ENCODE measurements at regions not wholly inside any gene's neighbourhood (a gene's known extent, or its start where the extent isn't known, plus 50 kb on each side); places are given as distances from the start of the nearest gene placed in this dataset.

DNA sequence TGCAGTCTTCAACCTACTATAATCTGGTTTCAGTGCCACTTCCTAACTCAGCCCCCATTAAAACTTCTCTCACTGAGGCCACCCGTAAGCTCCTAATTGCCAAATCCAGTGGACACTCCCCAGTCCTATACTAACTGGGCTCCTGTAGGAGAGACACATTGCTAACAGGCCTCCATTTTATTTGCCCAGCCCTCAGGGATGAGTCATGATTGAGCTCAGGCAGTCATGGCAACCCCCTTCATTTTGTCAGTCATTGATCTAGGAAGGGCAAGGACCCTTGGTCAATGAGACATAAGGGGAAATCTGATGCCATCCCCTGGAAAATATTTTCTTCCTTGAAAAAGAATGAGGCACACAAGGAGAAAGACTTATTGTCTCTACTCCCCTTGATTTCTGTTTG lies 70.1 kb upstream of the HIF1A start:
- DNase-seq: no peak

DNA sequence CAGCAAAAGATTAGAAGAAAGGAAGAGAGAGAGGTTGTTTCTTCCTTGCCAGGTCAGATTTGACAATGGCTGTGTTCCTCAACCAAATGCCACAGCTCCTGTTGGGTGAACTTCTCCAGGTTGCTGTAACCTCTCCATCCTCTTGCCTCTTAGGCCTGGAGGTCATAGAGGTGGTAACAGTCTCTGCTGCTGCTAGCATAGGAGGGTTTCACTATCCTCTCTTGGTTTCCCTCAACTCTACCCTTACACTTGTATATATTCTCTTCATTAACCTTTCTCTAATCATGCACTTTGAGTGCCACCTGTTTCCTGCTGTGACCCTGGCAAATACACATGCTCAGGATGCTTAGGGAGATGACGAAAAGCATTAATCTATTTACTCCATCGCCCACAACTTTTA lies 67.7 kb upstream of the HIF1A start:
- DNase-seq: no peak

- DNase-seq: no peak
These were observed 67.1 kb upstream of the HIF1A start for GRCh38 chr14:61628016-61628725.

GRCh38 chr14:61630399-61631044 lies 64.8 kb upstream of the HIF1A start:
- DNase-seq: no peak

DNA sequence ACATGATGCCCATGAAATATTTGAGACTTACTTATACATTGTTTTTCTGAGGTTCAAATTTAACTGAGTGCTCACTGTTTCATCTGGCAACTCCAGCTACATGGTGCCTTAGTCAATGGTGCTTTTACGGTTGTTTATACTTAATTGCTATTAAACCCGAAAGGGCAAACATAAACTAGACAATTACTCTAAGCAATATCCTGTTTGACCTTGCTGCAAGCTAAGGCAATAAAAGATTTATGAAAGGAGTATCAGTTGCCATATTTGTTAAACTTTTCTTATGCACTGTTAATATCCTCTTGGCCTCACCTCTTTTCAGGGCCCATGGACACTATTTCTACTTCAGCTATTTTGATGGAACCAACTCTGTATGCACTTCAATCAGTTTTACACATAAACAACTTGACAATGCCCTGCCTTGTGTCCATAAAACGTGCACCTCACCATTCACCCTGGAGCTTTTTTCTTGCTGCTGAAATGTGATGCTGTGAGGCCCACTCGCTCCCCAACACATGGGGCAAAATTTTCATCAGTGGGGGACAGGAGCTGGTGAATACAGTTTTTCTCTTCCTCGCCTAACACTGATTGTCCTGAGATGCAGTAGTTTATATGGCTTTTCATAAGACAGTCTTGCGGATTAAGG lies 64.1 kb upstream of the HIF1A start:
- DNase-seq: no peak

- no peak for DNase-seq
These were observed 62.9 kb upstream of the HIF1A start for GRCh38 chr14:61632401-61632800.

DNA sequence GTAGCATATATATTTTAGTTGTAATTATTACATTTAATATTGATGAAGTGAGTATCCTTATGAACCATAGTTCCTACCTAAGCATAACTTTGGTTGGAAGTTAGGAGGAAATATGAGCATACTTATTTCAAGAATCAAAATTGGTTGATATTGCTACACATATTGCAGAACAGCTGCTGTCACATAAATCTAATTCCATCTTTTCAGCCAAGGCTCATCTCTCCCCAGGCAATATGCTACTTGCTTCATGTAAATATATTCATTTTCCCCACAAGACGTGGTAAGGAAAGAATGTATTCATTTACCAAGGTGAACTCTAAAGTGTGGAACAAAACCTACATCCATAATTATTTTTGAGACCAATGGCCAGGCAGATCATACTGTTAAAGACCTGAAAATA lies 62.5 kb upstream of the HIF1A start:
- DNase-seq: no peak

DNA sequence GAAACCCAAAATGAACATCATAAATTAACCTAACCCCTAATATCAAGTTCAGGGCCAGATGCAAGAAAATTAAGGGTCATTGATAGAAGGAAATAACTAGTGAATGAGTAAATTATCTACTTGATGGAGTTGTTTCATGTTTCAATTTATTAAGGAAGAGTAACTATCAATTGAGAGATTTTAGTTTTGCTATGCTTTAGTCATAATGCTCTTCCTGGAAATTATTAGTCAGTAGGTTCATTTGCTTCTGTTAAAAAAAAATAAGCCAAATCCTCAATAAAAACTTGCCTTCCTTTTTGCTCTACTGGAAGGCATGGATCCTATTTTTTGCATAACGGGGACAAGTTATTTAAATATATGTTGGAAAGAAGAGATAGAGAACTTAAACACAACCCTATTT lies 59.0 kb upstream of the HIF1A start:
- DNase-seq: no peak

DNA sequence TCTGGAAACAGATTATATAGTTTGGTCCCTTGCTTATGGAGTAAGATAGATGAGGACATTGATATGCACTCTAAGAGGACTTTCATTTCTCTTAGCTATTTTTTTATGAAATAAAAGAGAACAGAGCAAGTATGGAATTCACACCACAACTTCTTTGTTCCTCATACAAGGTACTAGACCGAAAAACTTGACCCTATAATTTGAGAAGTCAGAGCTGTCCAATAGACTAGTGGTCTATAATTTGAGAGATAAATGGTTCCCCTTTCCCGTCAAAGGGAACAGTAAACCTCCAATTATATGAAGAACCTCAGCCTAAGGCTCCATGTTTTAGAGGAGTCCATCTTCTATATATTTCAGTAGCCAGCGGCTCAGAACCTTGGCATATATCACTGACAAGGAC lies 58.5 kb upstream of the HIF1A start:
- DNase-seq: no peak

GRCh38 chr14:61638595-61639387 lies 56.5 kb upstream of the HIF1A start:
- no peak for DNase-seq

DNA sequence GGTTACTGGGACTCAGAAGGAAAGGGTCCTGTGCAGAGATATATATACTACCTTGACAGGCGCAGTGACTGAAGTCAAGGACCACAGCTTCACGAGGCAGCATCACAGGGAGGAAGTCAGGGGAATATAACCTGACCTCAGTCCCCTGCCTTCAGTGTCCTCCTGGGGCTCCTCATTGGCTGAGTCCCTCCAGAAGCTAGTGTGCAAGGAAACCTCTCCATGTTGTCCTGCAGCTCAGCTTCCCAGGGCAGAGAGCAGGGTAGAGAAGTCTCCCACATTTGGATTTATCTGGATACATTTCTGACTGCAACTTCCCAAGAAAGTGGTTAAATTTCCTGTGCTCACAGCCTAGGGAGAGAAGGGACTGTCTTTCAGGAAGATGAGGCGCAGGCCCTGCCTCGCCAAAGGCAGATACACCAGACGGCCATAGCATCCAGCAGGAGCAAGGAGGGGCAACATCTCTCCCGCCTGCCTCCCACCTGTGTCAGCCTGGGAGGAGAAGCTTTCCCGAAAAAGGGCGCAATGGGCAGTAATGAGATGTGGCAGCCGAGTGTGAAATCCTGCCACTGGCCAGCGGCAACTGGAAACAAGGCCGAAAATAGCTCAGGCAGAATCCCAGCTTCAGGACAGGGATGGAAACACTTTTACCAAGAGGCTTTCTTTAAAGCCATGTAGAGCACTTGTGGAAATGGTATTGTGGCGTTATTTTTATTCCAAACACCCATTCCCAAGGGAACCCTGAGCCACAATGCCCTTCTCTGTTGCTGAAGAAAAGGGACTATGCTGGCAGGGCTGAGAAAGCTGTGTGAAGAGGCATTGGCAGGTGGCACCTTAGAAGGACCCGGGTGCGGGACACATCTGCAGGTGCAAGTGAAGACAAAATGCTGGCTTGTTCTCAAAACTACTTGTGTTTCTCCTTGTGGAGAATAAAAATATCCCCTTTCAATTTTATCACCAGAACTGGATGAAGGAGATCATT lies 54.9 kb upstream of the HIF1A start:
- peak; percentile 32 for DNase-seq

- no peak for DNase-seq
These were observed 53.2 kb upstream of the HIF1A start for GRCh38 chr14:61641914-61642613.

DNA sequence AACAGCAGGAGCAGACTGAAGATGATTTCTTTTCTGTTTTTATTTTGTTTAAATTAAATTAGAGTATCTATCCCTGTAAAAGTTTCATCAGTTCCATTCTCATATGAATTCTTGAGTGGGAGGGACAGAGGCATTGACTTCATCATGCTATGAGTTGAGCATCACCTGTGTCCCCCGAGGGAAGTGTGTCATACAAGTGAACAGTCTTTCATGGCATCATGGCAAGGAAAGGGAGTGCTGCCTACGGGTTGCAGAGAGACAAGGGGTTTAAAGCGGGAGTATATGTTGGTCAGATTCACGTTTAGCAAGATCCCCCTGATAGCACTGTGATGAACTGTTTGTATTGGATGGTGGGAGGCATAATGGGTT lies 52.7 kb upstream of the HIF1A start:
- no peak for DNase-seq

- no peak for DNase-seq
These were observed 51.8 kb upstream of the HIF1A start for GRCh38 chr14:61643555-61643954.

GRCh38 chr14:61644175-61644574 lies 51.1 kb upstream of the HIF1A start:
- no peak for DNase-seq

- peak; percentile 21 for DNase-seq
These were observed 50.5 kb upstream of the HIF1A start for GRCh38 chr14:61644834-61645233.

DNA sequence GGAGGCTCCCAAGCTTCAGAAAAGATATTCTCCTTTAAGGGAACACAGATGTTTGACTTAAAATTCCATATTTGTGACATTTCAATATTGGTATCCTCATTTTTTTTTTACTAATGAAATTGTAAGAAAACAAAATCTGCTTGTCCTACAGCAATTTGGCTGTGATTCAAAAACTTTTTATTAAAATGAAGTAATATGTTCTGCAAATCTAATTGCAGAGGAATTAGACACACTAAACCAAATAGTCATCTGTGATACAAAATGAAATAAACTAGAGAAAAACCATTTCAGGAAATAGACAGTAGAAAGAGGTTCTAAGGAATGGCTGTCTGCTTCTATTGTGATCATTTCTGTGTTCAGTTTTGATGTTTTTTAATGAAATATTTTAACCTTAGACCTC lies 50.1 kb upstream of the HIF1A start:
- DNase-seq: no peak

Measured in right kidney (tissue), 1 donor.